Progenitor cell of endocrine pancreas (in vitro differentiated cells): ENCODE measurements at regions not wholly inside any gene's neighbourhood (a gene's known extent, or its start where the extent isn't known, plus 50 kb on each side); places are given as distances from the start of the nearest gene placed in this dataset.

Source experiments
- DNase-seq: peaks from one replicate; pipeline ENCODE4 v3.0.0; 2021; ENCODE audit warnings: low spot score; ENCODE audit not compliant: unreplicated experiment
- H3K27ac Mint-ChIP-seq: 2 replicates; pipeline ENCODE4 v1.8.0; 2021; ENCODE audit warnings: mild to moderate bottlenecking, moderate library complexity, mixed read lengths
- H3K27me3 Mint-ChIP-seq: 2 replicates; pipeline ENCODE4 v1.8.0; 2021; ENCODE audit warnings: mixed read lengths
- H3K36me3 Mint-ChIP-seq: 2 replicates; pipeline ENCODE4 v1.8.0; 2022; ENCODE audit warnings: mixed read lengths; ENCODE audit not compliant: insufficient read depth
- H3K4me1 Mint-ChIP-seq: 2 replicates; pipeline ENCODE4 v1.8.0; 2021; ENCODE audit warnings: low read depth, mixed read lengths
- H3K4me3 Mint-ChIP-seq: 2 replicates; pipeline ENCODE4 v1.8.0; 2021; ENCODE audit warnings: low read depth, mild to moderate bottlenecking, moderate library complexity, mixed read lengths
- H3K9me3 Mint-ChIP-seq: 2 replicates; pipeline ENCODE4 v1.8.0; 2021; ENCODE audit warnings: low read depth, mixed read lengths
- CTCF ChIP-seq: fragments of 200-600 bp; sonication (generic); IDR thresholded peaks from one replicate; pipeline ENCODE4 v1.5.0; 2021; ENCODE audit warnings: antibody characterized with exemption, mild to moderate bottlenecking; ENCODE audit not compliant: unreplicated experiment

GRCh38 chrX:66328950-66329596, 165.0 kb downstream of the HEPH start:
- TF ChIP-seq CTCF: no peak
- peaks cover 70% of the 10 kb centered on the region for H3K9me3 Mint-ChIP-seq
- H3K36me3 Mint-ChIP-seq: no peaks in the 10 kb centered on the region
- H3K4me1 Mint-ChIP-seq: no peaks in the 10 kb centered on the region
- H3K27ac Mint-ChIP-seq: no peak overlapping the region
- H3K27me3 Mint-ChIP-seq: no peaks in the 10 kb centered on the region
- DNase-seq: no peak
- no peak overlapping the region for H3K4me3 Mint-ChIP-seq

- Mint-ChIP-seq H3K27me3 (no peaks in the 10 kb centered on the region), H3K27ac (no peak overlapping the region), H3K4me1 (no peaks in the 10 kb centered on the region), H3K4me3 (no peak overlapping the region), H3K9me3 (peaks cover 66% of the 10 kb centered on the region), H3K36me3 (no peaks in the 10 kb centered on the region)
- no peak for DNase-seq
- no peak for TF ChIP-seq CTCF
Observed at GRCh38 chrX:66360894-66361293, 196.8 kb downstream of the HEPH start.

GRCh38 chrX:66384722-66385121, 220.7 kb downstream of the HEPH start:
- H3K4me3 Mint-ChIP-seq: no peak overlapping the region
- no peak overlapping the region for H3K27ac Mint-ChIP-seq
- no peak for DNase-seq
- no peak for TF ChIP-seq CTCF
- peaks cover 51% of the 10 kb centered on the region for H3K9me3 Mint-ChIP-seq
- H3K27me3 Mint-ChIP-seq: no peaks in the 10 kb centered on the region
- no peaks in the 10 kb centered on the region for H3K36me3 Mint-ChIP-seq
- H3K4me1 Mint-ChIP-seq: no peaks in the 10 kb centered on the region

- Mint-ChIP-seq H3K4me3 (no peak overlapping the region), H3K9me3 (peaks cover 71% of the 10 kb centered on the region)
- no peak for DNase-seq
Observed at GRCh38 chrX:66399273-66399672, 235.2 kb downstream of the HEPH start.

GRCh38 chrX:66402165-66402564, 236.7 kb downstream of the EDA2R start:
- Mint-ChIP-seq H3K9me3 (peaks cover 75% of the 10 kb centered on the region), H3K36me3 (no peaks in the 10 kb centered on the region), H3K4me3 (no peak overlapping the region), H3K27me3 (no peaks in the 10 kb centered on the region), H3K4me1 (no peaks in the 10 kb centered on the region), H3K27ac (no peak overlapping the region)
- TF ChIP-seq CTCF: no peak
- DNase-seq: no peak

More at GRCh38 chrX:66399273-66399672, 235.2 kb downstream of the HEPH start:
- TF ChIP-seq CTCF: no peak
- no peaks in the 10 kb centered on the region for H3K36me3 Mint-ChIP-seq
- H3K27ac Mint-ChIP-seq: no peak overlapping the region
- H3K27me3 Mint-ChIP-seq: no peaks in the 10 kb centered on the region
- no peaks in the 10 kb centered on the region for H3K4me1 Mint-ChIP-seq
